ENCODE measurements at regions not wholly inside any gene's neighbourhood (a gene's known extent, or its start where the extent isn't known, plus 50 kb on each side); places are given as distances from the start of the nearest gene placed in this dataset.

- TF ChIP-seq CTCF (optimal IDR thresholded peaks at IDR 0.05 in 1 of 3, IDR thresholded peaks at IDR 0.05 in 1 of 3, conservative IDR thresholded peaks at IDR 0.05 in 1 of 3; ENCODE audit: extremely low read depth in 1 of 3, insufficient read depth in 2 of 3, low read length in 3 of 3) (no peak), EZH2 (IDR thresholded peaks at IDR 0.05; ENCODE audit: low read length) (no peak)
These were observed 72.2 kb upstream of the PUDP start for GRCh38 chrX:7220121-7220520.

All from keratinocyte (primary cell).